WI38 (cell line): ENCODE measurements at regions not wholly inside any gene's neighbourhood (a gene's known extent, or its start where the extent isn't known, plus 50 kb on each side); places are given as distances from the start of the nearest gene placed in this dataset.

ENCODE experiments used
- H3K4me3 ChIP-seq: 2 replicates; pipeline ENCODE4 v1.5.1; 2011; ENCODE audit warnings: low read depth, mild to moderate bottlenecking, control low read depth, low read length
- CTCF ChIP-seq: IDR thresholded peaks from 2 replicates; pipeline ENCODE4 v1.5.1; 2012; ENCODE audit warnings: low read depth, mild to moderate bottlenecking, control low read depth, low read length

DNA sequence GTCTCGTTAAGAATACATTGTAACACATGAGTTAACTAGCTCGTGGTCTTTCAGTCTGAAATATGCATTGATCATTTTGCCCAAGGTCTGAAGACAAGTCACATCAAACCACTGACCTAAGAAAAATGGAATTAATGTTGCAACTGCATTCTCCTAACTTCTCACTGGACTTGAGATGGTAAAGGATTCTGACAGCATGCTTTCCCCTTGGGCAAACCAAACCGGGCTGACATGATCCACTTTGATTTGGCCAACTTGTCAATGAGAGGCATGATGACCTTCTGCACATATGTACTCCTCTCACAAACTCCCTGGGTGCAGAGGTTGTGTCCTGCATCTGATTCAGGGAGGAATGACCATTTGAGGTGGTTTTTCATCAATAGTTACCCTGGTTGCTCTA lies 1982.5 kb upstream of the PIK3C3 start:
- TF ChIP-seq CTCF = no peak
- no peak overlapping the region for H3K4me3 ChIP-seq

DNA sequence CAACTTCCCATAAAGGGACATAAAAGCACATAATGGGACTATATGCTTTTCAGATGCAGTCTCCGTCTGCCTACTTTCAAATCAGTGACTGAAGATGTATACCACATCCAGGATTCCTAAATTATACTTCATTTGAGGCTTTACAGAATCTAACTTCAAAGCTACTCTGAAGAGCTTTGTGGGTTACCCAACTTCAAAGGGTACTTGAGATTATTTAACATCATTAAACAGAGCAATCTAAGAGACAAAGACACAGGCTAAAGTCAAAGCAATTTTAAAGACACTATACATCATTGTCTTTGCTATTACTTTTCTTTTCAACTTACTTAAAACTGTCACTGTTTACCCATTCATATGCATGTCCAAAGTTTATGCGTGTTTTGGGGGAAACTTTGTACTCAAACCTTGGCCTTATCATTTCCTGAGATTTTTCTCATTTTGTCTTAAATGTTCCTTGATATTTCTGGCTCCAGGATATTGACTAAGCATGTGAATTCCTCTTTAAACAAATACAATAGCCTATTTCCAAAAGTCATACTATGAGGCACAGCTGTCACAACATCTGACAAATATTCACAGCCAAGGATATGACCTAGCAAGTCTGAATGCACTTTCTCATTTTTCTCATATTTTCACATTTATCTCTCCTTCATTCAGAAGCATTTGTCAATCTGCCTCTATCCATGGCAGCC lies 1985.1 kb upstream of the PIK3C3 start:
- TF ChIP-seq CTCF = no peak
- H3K4me3 ChIP-seq = no peak overlapping the region

- TF ChIP-seq CTCF = no peak; the same call in 1 of the 2 replicates
Measured at GRCh38 chr18:39966275-39966674, 1988.8 kb upstream of the PIK3C3 start.

DNA sequence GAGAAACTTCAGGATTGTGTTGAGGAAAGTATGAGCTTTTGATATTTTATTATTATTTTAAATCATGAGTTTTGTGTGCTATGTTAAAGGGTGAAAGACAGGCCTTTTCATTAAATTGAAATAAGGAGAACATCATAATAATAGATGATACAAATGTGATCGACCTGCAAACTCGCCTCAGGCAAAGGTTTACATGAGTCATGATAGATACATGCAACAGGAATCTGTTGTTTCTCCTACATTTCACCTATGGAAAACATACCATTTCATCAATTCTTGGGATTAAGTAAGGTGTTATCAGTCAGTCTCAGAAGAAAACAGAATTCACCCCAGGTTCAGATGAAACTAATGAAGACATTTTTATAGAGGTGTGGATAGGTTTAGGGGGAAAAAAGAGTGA lies 1992.5 kb upstream of the PIK3C3 start:
- no peak for TF ChIP-seq CTCF
- H3K4me3 ChIP-seq = no peak overlapping the region

More at GRCh38 chr18:39966275-39966674, 1988.8 kb upstream of the PIK3C3 start:
- no peak overlapping the region for H3K4me3 ChIP-seq

DNA sequence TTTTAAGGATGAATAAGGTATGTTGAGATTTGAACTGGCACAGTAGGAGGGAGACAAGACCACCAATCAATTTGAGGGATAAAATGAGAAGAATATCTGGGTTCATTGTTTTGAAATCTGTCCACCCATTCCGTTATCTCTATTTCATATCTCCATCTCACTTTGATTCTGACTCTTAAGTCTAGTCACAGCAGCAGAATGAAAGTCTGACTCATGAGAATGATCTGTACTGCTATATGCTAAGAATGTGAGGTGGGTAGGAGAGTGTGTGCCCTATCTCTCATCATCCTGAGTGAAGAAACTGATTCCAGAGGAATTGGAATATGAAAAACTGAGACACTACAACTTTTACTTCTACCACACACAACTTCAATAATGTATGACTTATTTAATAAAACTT lies 1994.5 kb upstream of the PIK3C3 start:
- H3K4me3 ChIP-seq = no peak overlapping the region
- no peak for TF ChIP-seq CTCF

GRCh38 chr18:39959839-39960238 lies 1995.2 kb upstream of the PIK3C3 start:
- TF ChIP-seq CTCF = no peak

GRCh38 chr18:39958876-39959275 lies 1996.2 kb upstream of the PIK3C3 start:
- no peak overlapping the region for H3K4me3 ChIP-seq
- TF ChIP-seq CTCF = no peak

More at GRCh38 chr18:39959839-39960238, 1995.2 kb upstream of the PIK3C3 start:
- H3K4me3 ChIP-seq = no peak overlapping the region
